GM21717 (cell line): ENCODE measurements at regions not wholly inside any gene's neighbourhood (a gene's known extent, or its start where the extent isn't known, plus 50 kb on each side); places are given as distances from the start of the nearest gene placed in this dataset.
"Not testable (repeated sequence)": the region's sequence is repeated elsewhere in the genome, so short reads cannot be mapped to it uniquely, and the experiment has no call there.

Experiments used
- ATAC-seq: cut with Tn5 transposase; IDR thresholded peaks from one replicate; pipeline ENCODE4 v1.9.1; 2021; ENCODE audit warnings: mild to moderate bottlenecking, moderate library complexity; ENCODE audit not compliant: unreplicated experiment

GRCh38 chr2:129192117-129192516 is 787.3 kb upstream of the RAB6C start:
- ATAC-seq = no peak

GRCh38 chr2:129192841-129193253 is 786.6 kb upstream of the RAB6C start:
- ATAC-seq = no peak

- ATAC-seq = no peak
Observed at GRCh38 chr2:129193961-129194360, 785.5 kb upstream of the RAB6C start.

GRCh38 chr2:129199501-129199900 is 780.0 kb upstream of the RAB6C start:
- ATAC-seq = no peak

- ATAC-seq = no peak
Observed at GRCh38 chr2:129201696-129202095, 777.8 kb upstream of the RAB6C start.

- ATAC-seq = no peak
Observed at GRCh38 chr2:129203331-129203730, 776.1 kb upstream of the RAB6C start.

- ATAC-seq = not testable (repeated sequence)
Observed at GRCh38 chr2:129204581-129204980, 774.9 kb upstream of the RAB6C start.

- no peak for ATAC-seq
Observed at GRCh38 chr2:129205176-129205575, 774.3 kb upstream of the RAB6C start.

GRCh38 chr2:129205766-129206165 is 773.7 kb upstream of the RAB6C start:
- ATAC-seq = no peak

- ATAC-seq = no peak
Observed at GRCh38 chr2:129212299-129212958, 767.0 kb upstream of the RAB6C start.

- no peak for ATAC-seq
Observed at GRCh38 chr2:129224022-129224421, 755.4 kb upstream of the RAB6C start.

GRCh38 chr2:129224486-129224885 is 755.0 kb upstream of the RAB6C start:
- ATAC-seq = no peak

- no peak for ATAC-seq
Observed at GRCh38 chr2:129229196-129229595, 750.3 kb upstream of the RAB6C start.

GRCh38 chr2:129229830-129230441 is 749.5 kb upstream of the RAB6C start:
- no peak for ATAC-seq

GRCh38 chr2:129231924-129232323 is 747.5 kb upstream of the RAB6C start:
- no peak for ATAC-seq

GRCh38 chr2:129233166-129233565 is 746.3 kb upstream of the RAB6C start:
- no peak for ATAC-seq

- no peak for ATAC-seq
Observed at GRCh38 chr2:129233751-129234406, 745.6 kb upstream of the RAB6C start.

- no peak for ATAC-seq
Observed at GRCh38 chr2:129236601-129237000, 742.9 kb upstream of the RAB6C start.

- ATAC-seq = no peak
Observed at GRCh38 chr2:129237966-129238725, 741.3 kb upstream of the RAB6C start.

- no peak for ATAC-seq
Observed at GRCh38 chr2:129239141-129239540, 740.3 kb upstream of the RAB6C start.

- ATAC-seq = no peak
Observed at GRCh38 chr2:129240061-129240460, 739.4 kb upstream of the RAB6C start.

GRCh38 chr2:129242269-129242668 is 737.2 kb upstream of the RAB6C start:
- no peak for ATAC-seq
